Breast epithelium (tissue), 3 donors: ENCODE measurements at regions not wholly inside any gene's neighbourhood (a gene's known extent, or its start where the extent isn't known, plus 50 kb on each side); places are given as distances from the start of the nearest gene placed in this dataset.

Experiments
- POLR2A ChIP-seq: fragments of 450-650 bp; IDR thresholded peaks from one replicate; pipeline ENCODE4 v1.6.1; 2016; ENCODE audit warnings: antibody characterized with exemption, mild to moderate bottlenecking, moderate library complexity
- TF ChIP-seq, protein P1 (sequence below), 3 donors: fragments of 450-650 bp; IDR thresholded peaks; one replicate each; pipeline ENCODE4 v1.5.1; 2016 to 2017; ENCODE audit warnings: antibody characterized with exemption in 3 of 3, mild to moderate bottlenecking in 3 of 3, moderate library complexity in 3 of 3

DNA sequence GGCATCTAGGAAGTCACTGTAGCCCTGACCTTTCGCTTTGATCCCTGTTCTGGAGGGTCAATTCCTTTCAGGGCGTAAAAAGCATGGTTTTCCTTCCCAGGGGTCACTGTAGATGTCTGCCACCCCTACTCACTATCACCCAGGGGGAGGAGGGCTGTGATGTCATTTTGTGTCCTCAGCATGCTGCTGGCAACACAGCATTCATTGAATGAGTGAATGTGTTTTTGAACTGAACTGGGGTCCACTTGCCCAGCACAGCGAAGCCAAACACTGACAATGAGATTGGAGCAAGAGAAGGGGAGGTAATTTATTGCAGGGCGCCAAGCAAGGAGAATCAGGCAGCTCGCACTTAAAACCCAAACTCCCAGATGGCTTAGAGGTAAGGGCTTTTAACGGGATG is 78.2 kb upstream of the PGBD5 start:
- no peak for TF ChIP-seq POLR2A
- TF ChIP-seq, protein P1, sequence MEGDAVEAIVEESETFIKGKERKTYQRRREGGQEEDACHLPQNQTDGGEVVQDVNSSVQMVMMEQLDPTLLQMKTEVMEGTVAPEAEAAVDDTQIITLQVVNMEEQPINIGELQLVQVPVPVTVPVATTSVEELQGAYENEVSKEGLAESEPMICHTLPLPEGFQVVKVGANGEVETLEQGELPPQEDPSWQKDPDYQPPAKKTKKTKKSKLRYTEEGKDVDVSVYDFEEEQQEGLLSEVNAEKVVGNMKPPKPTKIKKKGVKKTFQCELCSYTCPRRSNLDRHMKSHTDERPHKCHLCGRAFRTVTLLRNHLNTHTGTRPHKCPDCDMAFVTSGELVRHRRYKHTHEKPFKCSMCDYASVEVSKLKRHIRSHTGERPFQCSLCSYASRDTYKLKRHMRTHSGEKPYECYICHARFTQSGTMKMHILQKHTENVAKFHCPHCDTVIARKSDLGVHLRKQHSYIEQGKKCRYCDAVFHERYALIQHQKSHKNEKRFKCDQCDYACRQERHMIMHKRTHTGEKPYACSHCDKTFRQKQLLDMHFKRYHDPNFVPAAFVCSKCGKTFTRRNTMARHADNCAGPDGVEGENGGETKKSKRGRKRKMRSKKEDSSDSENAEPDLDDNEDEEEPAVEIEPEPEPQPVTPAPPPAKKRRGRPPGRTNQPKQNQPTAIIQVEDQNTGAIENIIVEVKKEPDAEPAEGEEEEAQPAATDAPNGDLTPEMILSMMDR (IDR thresholded peaks at IDR 0.05) = no peak
